Caco-2 (cell line): ENCODE measurements at regions not wholly inside any gene's neighbourhood (a gene's known extent, or its start where the extent isn't known, plus 50 kb on each side); places are given as distances from the start of the nearest gene placed in this dataset.

ENCODE experiments used
- BruUV-seq: library from RNA; stranded (reverse); fragments of 400-500 nt; replicated peaks from 2 replicates; lab custom pipeline; 2021; lab: Mats Ljungman, UMichigan
- CTCF ChIA-PET: fragments of 300-600 bp; sonication (Branson Sonifier 250); formaldehyde crosslinking; loops from one replicate; lab custom pipeline; 2022; ENCODE audit warnings: antibody characterized with exemption; lab: Charles Lee
- POLR2A ChIA-PET: fragments of 300-600 bp; sonication (Branson Sonifier 250); formaldehyde crosslinking; loops from one replicate; lab custom pipeline; 2022; ENCODE audit warnings: antibody characterized with exemption; lab: Charles Lee
- DNase-seq, 2 experiments: peaks; one replicate each; pipeline versions ENCODE4 v3.0.0 to v3.0.0-alpha.2; 2020 to 2022
- H3K27me3 ChIP-seq: replicated peaks from 2 replicates; pipeline ENCODE4 v1.6.0; 2011; ENCODE audit warnings: low read length; ENCODE audit not compliant: control insufficient read depth, insufficient read depth
- H3K36me3 ChIP-seq: 2 replicates; pipeline ENCODE4 v1.5.1; 2011; ENCODE audit warnings: low read length; ENCODE audit not compliant: control insufficient read depth, insufficient read depth
- H3K4me1 ChIP-seq: fragments of 250-450 bp; sonication (Bioruptor Pico); 2 replicates; pipeline ENCODE4 v1.5.1; 2020; ENCODE audit warnings: mild to moderate bottlenecking
- H3K4me3 ChIP-seq: 2 replicates; pipeline ENCODE4 v1.5.1; 2011; ENCODE audit warnings: low read depth, mild to moderate bottlenecking, control low read depth, low read length
- H3K9me3 ChIP-seq: fragments of 250-450 bp; sonication (Bioruptor Pico); 2 replicates; pipeline ENCODE4 v1.5.1; 2020; ENCODE audit warnings: mild to moderate bottlenecking, moderate library complexity
- H3K27ac Mint-ChIP-seq: one replicate; pipeline ENCODE4 v1.8.0; 2022; ENCODE audit warnings: mixed read lengths; ENCODE audit not compliant: unreplicated experiment
- H3K27me3 Mint-ChIP-seq: one replicate; pipeline ENCODE4 v1.8.0; 2022; ENCODE audit warnings: mixed read lengths; ENCODE audit not compliant: insufficient read depth, unreplicated experiment
- H3K36me3 Mint-ChIP-seq: one replicate; pipeline ENCODE4 v1.8.0; 2022; ENCODE audit warnings: mild to moderate bottlenecking, mixed read lengths; ENCODE audit not compliant: insufficient read depth, unreplicated experiment
- H3K4me1 Mint-ChIP-seq: one replicate; pipeline ENCODE4 v1.8.0; 2022; ENCODE audit warnings: low read depth, mixed read lengths; ENCODE audit not compliant: unreplicated experiment
- H3K4me3 Mint-ChIP-seq: one replicate; pipeline ENCODE4 v1.8.0; 2022; ENCODE audit warnings: mild to moderate bottlenecking, moderate library complexity, mixed read lengths; ENCODE audit not compliant: unreplicated experiment
- H3K9me3 Mint-ChIP-seq: one replicate; pipeline ENCODE4 v1.8.0; 2022; ENCODE audit warnings: mixed read lengths; ENCODE audit not compliant: unreplicated experiment
- CTCF ChIP-seq, 2 experiments: fragments of 200-600 bp in 1 of 2; IDR thresholded peaks; 1 replicate in 1 of 2; 2 replicates in 1 of 2; pipeline versions ENCODE4 v1.5.1 to v1.8.0; 2011 to 2022; ENCODE audit warnings: antibody characterized with exemption in 1 of 2, control low read depth in 1 of 2, inconsistent platforms in 1 of 2, low read depth in 1 of 2, low read length in 1 of 2, mild to moderate bottlenecking in 1 of 2, moderate library complexity in 1 of 2; ENCODE audit not compliant: insufficient read depth in 1 of 2, severe bottlenecking in 1 of 2, unreplicated experiment in 1 of 2
- intact Hi-C: fragments of 100-400 bp; cut with micrococcal nuclease; formaldehyde crosslinking; loops from one replicate; pipeline ENCODE4 v1.10.0; 2022; ENCODE audit not compliant: unreplicated experiment

- BruUV-seq, result no TSS peak
- no peak for TF ChIP-seq CTCF (IDR thresholded peaks at IDR 0.05; ENCODE audit: insufficient read depth in 1 of 2, low read depth in 1 of 2, low read length in 1 of 2, severe bottlenecking in 1 of 2, unreplicated experiment in 1 of 2)
- H3K4me1 Mint-ChIP-seq, result no peaks in the 10 kb centered on the region
- no peaks in the 10 kb centered on the region for H3K9me3 ChIP-seq
- intact Hi-C loops, result no loop called here
- no peaks in the 10 kb centered on the region for H3K36me3 Mint-ChIP-seq
- no peaks in the 10 kb centered on the region for H3K4me1 ChIP-seq
- ChIA-PET POLR2A (no interaction called here), CTCF (no interaction called here)
- peaks cover 9% of the 10 kb centered on the region for H3K27me3 Mint-ChIP-seq
- H3K9me3 Mint-ChIP-seq, result no peaks in the 10 kb centered on the region
- no peak overlapping the region for H3K27ac Mint-ChIP-seq
- H3K36me3 ChIP-seq, result no peaks in the 10 kb centered on the region
- H3K4me3 ChIP-seq, result no peak overlapping the region
- no peak overlapping the region for H3K4me3 Mint-ChIP-seq
- no peak for DNase-seq
- H3K27me3 ChIP-seq, result no peaks in the 10 kb centered on the region
These were observed 151.5 kb upstream of the GOT2 start for GRCh38 chr16:58885528-58886170.

DNA sequence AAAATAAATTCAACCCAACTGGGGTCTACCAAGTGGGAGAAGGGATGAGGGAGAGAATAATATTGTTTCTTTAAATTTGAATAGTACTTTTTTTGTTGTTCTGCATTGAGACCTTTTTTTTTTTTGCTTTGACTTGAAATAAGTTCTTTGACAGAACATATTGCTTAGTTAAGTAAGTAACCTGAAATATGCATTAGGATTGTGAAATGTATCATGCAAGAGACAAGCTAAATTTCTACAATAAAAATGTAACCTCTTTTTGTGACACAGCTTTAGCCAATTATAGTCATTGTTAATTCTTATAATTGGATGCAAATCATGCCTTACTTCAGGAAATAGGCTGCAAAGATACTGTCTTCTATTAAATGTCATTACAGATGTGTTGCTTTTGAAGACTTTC lies 150.0 kb upstream of the GOT2 start:
- ChIA-PET CTCF (no interaction called here), POLR2A (no interaction called here)
- Histone ChIP-seq H3K9me3 (peaks cover 8% of the 10 kb centered on the region; the same call in 1 of the 2 replicates), H3K36me3 (no peaks in the 10 kb centered on the region), H3K27me3 (no peaks in the 10 kb centered on the region), H3K4me3 (no peak overlapping the region), H3K4me1 (no peaks in the 10 kb centered on the region)
- no peaks in the 10 kb centered on the region for H3K36me3 Mint-ChIP-seq
- H3K4me3 Mint-ChIP-seq, result no peak overlapping the region
- peaks cover 9% of the 10 kb centered on the region for H3K27me3 Mint-ChIP-seq
- intact Hi-C loops, result no loop called here
- no peaks in the 10 kb centered on the region for H3K9me3 Mint-ChIP-seq
- TF ChIP-seq CTCF (IDR thresholded peaks at IDR 0.05; ENCODE audit: insufficient read depth in 1 of 2, low read depth in 1 of 2, low read length in 1 of 2, severe bottlenecking in 1 of 2, unreplicated experiment in 1 of 2), result no peak
- no peak for DNase-seq
- no peak overlapping the region for H3K27ac Mint-ChIP-seq
- no TSS peak for BruUV-seq
- no peaks in the 10 kb centered on the region for H3K4me1 Mint-ChIP-seq

GRCh38 chr16:58883131-58883530 lies 149.0 kb upstream of the GOT2 start:
- Mint-ChIP-seq H3K27ac (no peak overlapping the region), H3K36me3 (no peaks in the 10 kb centered on the region), H3K4me3 (no peak overlapping the region), H3K9me3 (peaks cover 2% of the 10 kb centered on the region), H3K27me3 (peaks cover 9% of the 10 kb centered on the region), H3K4me1 (no peaks in the 10 kb centered on the region)
- ChIA-PET POLR2A (no interaction called here), CTCF (no interaction called here)
- Histone ChIP-seq H3K9me3 (peaks cover 8% of the 10 kb centered on the region; the same call in 1 of the 2 replicates), H3K27me3 (no peaks in the 10 kb centered on the region), H3K36me3 (no peaks in the 10 kb centered on the region), H3K4me3 (no peak overlapping the region), H3K4me1 (no peaks in the 10 kb centered on the region)
- intact Hi-C loops, result no loop called here
- DNase-seq, result no peak
- TF ChIP-seq CTCF (IDR thresholded peaks at IDR 0.05; ENCODE audit: insufficient read depth in 1 of 2, low read depth in 1 of 2, low read length in 1 of 2, severe bottlenecking in 1 of 2, unreplicated experiment in 1 of 2), result no peak
- BruUV-seq, result no TSS peak
